ENCODE measurements at regions not wholly inside any gene's neighbourhood (a gene's known extent, or its start where the extent isn't known, plus 50 kb on each side); places are given as distances from the start of the nearest gene placed in this dataset.

- TF ChIP-seq POLR2A (IDR thresholded peaks at IDR 0.05; ENCODE audit: insufficient read depth in 1 of 2, low read depth in 2 of 2, low read length in 2 of 2) (no peak), MIXL1 (CRISPR knock-in tag; IDR thresholded peaks at IDR 0.05) (no peak), HOXD1 (CRISPR knock-in tag; IDR thresholded peaks at IDR 0.05) (no peak), ZNF530 (CRISPR knock-in tag; IDR thresholded peaks at IDR 0.05; ENCODE audit: low read depth) (no peak), EED (CRISPR knock-in tag; IDR thresholded peaks at IDR 0.05) (no peak)
These were observed 444.4 kb upstream of the HNRNPA3 start for GRCh38 chr2:176768185-176768584.

Data from HepG2 (cell line).